ENCODE measurements at regions not wholly inside any gene's neighbourhood (a gene's known extent, or its start where the extent isn't known, plus 50 kb on each side); places are given as distances from the start of the nearest gene placed in this dataset.

- no peak for TF ChIP-seq CTCF (conservative IDR thresholded peaks at IDR 0.05; ENCODE audit: low read depth, low read length)
- DNase-seq (ENCODE audit: low read depth) = no peak
- H3K4me3 ChIP-seq (ENCODE audit: low read depth, low read length) = no peak overlapping the region
Observed at GRCh38 chr10:30738416-30738815, 108.9 kb upstream of the LYZL2 start.

GRCh38 chr10:30737931-30738391 lies 108.4 kb upstream of the LYZL2 start:
- TF ChIP-seq CTCF (conservative IDR thresholded peaks at IDR 0.05; ENCODE audit: low read depth, low read length) = no peak
- H3K4me3 ChIP-seq (ENCODE audit: low read depth, low read length) = no peak overlapping the region
- no peak for DNase-seq (ENCODE audit: low read depth)

GRCh38 chr10:30736685-30737232 lies 107.2 kb upstream of the LYZL2 start:
- TF ChIP-seq CTCF (conservative IDR thresholded peaks at IDR 0.05; ENCODE audit: low read depth, low read length) = no peak
- no peak overlapping the region for H3K4me3 ChIP-seq (ENCODE audit: low read depth, low read length)
- DNase-seq (ENCODE audit: low read depth) = peak; percentile 96

- no peak for DNase-seq (ENCODE audit: low read depth)
- H3K4me3 ChIP-seq (ENCODE audit: low read depth, low read length) = no peak overlapping the region
- no peak for TF ChIP-seq CTCF (conservative IDR thresholded peaks at IDR 0.05; ENCODE audit: low read depth, low read length)
Observed at GRCh38 chr10:30734901-30735300, 105.3 kb upstream of the LYZL2 start.

GRCh38 chr10:30732671-30733070 lies 103.1 kb upstream of the LYZL2 start:
- H3K4me3 ChIP-seq (ENCODE audit: low read depth, low read length) = no peak overlapping the region
- TF ChIP-seq CTCF (conservative IDR thresholded peaks at IDR 0.05; ENCODE audit: low read depth, low read length) = no peak
- no peak for DNase-seq (ENCODE audit: low read depth)

- no peak for TF ChIP-seq CTCF (conservative IDR thresholded peaks at IDR 0.05; ENCODE audit: low read depth, low read length)
- no peak for DNase-seq (ENCODE audit: low read depth)
- H3K4me3 ChIP-seq (ENCODE audit: low read depth, low read length) = no peak overlapping the region
Observed at GRCh38 chr10:30731963-30732362, 102.4 kb upstream of the LYZL2 start.

- TF ChIP-seq CTCF (conservative IDR thresholded peaks at IDR 0.05; ENCODE audit: low read depth, low read length) = no peak
- no peak overlapping the region for H3K4me3 ChIP-seq (ENCODE audit: low read depth, low read length)
- DNase-seq (ENCODE audit: low read depth) = no peak
Observed at GRCh38 chr10:30730306-30730705, 100.8 kb upstream of the LYZL2 start.

Measured in epithelial cell of proximal tubule (primary cell).